GM12865 (cell line): ENCODE measurements at regions not wholly inside any gene's neighbourhood (a gene's known extent, or its start where the extent isn't known, plus 50 kb on each side); places are given as distances from the start of the nearest gene placed in this dataset.

ENCODE experiments used
- DNase-seq: peaks from one replicate; pipeline ENCODE4 v3.0.0; 2010; ENCODE audit warnings: low read depth
- H3K4me3 ChIP-seq: 2 replicates; pipeline ENCODE4 v1.5.1; 2011; ENCODE audit warnings: mild to moderate bottlenecking, low read depth, low read length, control low read depth
- TF ChIP-seq, protein P1 (sequence below): IDR thresholded peaks from 2 replicates; pipeline ENCODE4 v1.5.1; 2011; ENCODE audit warnings: low read length, control low read depth, low read depth, inconsistent platforms; ENCODE audit not compliant: insufficient read depth; ENCODE audit errors: missing control alignments

DNA sequence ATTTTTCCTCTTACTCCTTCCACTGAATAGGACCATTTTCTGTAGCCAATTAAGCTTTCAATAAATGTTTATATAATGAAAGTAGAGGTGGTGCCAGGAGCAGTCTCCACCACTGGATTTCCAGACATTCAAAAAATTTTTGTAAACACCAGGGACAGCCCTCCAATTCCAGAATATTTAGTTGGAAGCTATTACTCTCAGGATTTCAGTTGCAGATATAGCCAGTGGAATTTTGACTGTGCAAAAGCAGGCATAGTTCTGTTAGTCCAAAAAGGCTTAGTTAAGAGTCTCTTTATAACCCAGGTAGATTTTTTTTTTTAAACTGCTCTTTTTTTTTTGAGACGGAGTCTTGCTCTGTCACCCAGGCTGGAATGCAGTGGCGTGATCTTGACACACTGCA, 138.1 kb upstream of the DMRT1 start:
- TF ChIP-seq, protein P1, sequence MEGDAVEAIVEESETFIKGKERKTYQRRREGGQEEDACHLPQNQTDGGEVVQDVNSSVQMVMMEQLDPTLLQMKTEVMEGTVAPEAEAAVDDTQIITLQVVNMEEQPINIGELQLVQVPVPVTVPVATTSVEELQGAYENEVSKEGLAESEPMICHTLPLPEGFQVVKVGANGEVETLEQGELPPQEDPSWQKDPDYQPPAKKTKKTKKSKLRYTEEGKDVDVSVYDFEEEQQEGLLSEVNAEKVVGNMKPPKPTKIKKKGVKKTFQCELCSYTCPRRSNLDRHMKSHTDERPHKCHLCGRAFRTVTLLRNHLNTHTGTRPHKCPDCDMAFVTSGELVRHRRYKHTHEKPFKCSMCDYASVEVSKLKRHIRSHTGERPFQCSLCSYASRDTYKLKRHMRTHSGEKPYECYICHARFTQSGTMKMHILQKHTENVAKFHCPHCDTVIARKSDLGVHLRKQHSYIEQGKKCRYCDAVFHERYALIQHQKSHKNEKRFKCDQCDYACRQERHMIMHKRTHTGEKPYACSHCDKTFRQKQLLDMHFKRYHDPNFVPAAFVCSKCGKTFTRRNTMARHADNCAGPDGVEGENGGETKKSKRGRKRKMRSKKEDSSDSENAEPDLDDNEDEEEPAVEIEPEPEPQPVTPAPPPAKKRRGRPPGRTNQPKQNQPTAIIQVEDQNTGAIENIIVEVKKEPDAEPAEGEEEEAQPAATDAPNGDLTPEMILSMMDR = no peak
- DNase-seq = no peak
- no peak overlapping the region for H3K4me3 ChIP-seq

DNA sequence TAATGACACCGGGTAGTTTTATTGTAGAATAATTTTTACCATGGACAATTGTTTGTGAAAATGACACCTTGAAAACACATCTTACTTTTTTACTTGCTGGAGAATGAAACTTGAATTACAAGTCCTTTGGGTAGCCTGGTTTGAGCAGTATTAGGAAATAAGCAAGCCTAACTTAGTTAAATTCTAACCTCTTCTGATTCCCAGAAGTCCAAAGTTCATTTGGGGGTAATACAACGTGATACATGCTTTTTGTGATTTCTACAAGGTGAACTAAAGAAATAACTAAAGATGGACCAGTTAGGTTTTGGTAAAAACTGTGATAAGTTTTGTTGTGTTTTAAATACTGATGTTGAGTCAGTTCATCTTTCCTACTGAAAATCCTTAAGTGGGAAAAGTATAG, 135.4 kb upstream of the DMRT1 start:
- TF ChIP-seq, protein P1 = no peak
- H3K4me3 ChIP-seq = no peak overlapping the region
- no peak for DNase-seq

DNA sequence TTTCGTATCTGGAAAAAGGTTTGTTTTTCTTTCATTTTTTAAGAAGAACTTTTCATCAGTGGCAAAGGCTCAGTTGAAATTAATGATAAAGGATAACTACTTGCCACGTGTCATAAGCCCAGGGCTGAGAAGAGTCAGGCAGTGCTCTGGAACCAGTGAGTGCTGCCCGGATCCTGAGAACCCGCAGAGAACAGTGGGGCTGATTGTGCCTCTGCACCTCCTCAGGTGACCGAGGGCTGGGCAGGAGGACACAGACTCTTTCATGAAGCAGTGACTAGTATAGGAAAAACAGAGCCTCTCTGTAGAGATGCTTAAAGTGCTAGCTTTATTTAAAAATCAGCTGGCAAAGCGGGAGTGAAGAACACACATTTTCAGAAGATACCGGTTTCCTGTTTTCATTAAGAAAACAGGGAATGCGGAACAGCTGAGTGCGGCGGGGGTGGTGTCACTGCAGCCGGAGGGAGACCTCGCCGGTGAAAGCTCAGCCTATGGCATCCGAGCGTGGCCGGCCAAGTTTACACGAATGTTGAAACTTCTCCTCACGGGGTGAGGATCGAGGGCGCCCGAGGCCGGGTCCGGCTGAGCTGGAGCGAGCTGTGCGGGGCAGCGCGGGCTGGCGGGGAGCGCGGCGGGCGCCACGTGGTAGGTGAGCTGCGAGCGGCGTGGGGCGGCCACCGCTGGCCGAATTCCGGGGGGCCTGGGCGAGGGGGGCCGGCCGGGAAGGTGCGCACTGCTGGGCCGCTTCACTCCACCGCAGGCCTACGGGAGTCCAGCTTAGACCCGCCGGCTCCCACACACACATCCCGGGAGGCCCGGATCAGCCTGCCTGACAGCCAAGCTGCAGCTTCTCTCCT, 134.7 kb upstream of the DMRT1 start:
- TF ChIP-seq, protein P1 = no peak
- DNase-seq = no peak
- H3K4me3 ChIP-seq = no peak overlapping the region

DNA sequence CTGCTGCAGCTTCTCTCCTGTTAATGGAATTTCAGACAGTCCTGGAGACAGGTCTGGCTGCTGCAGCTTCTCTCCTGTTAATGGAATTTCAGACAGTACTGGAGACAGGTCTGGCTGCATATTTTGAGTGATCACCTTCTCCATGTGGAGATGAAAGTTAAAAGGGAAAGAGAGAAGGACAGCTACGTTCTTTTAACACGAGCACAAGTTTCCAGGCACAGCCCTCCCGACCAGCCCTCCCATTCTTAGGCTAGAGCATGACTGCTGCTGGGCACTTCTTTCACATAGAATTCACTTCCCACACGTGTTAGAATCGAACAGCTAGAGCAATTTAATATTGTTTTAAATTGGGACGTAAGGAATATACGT, 133.3 kb upstream of the DMRT1 start:
- TF ChIP-seq, protein P1 = no peak
- H3K4me3 ChIP-seq = no peak overlapping the region
- DNase-seq = no peak

DNA sequence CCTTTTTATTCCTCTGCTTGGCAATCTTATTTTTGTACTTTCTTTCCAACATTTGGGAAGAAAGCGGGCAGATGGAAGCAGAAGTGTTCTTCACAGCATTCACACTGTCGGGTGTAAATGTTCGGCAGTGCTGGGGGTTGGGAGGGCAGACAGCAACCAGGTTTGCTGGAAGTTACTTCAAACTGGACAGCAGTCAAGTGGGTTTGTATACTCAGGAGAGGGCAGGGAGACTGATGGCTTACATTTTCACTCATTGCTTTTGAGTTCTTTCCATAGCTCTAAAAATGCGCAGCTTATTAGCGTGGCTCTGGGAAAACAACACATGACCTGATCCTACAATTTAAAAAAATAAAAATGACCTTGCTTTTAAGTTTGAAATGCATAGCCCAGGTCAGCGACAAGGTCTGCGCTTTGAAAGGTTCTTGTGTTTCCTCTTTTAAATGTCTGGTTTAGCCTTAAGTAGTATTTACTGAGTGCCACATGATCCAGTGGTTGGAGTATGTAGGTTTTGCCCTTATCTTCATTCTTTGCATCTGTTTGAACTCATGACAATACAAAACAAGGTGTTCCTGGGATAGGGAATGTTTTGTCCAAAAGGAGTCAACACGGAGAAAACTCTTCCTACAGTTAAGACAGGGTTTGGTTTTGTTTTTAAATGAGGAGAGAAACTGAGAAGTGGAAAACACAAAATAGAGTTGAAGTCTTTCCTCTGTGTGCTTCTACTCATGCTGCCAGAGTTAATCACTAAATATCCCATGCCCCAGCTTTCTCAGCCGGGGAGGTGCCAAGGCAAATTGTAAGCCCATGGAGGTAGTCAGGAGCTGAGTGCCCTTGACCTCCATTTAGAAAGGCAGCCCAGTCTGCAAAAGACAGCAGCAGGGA, 132.7 kb upstream of the DMRT1 start:
- no peak overlapping the region for H3K4me3 ChIP-seq
- TF ChIP-seq, protein P1 = no peak
- DNase-seq = no peak

DNA sequence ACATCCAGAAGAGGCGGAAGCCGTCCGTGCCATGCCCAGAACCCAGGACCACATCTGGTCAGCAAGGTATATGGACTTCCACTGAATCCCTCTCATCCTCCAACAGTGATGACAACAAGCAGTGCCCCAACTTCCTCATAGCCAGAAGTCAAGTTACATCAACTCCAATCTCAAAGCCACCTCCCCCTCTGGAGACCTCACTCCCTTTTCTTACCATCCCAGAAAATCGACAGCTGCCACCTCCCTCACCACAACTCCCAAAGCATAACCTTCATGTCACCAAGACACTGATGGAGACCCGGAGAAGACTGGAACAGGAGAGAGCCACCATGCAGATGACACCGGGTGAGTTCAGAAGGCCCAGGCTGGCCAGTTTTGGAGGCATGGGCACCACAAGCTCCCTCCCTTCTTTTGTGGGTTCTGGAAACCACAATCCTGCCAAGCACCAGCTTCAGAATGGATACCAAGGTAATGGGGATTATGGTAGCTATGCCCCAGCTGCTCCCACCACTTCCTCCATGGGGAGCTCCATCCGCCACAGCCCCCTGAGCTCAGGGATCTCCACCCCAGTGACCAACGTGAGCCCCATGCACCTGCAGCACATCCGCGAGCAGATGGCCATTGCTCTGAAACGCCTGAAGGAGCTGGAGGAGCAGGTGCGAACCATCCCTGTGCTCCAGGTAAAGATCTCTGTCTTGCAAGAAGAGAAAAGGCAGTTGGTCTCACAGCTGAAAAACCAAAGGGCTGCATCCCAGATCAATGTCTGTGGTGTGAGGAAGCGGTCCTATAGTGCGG, 130.3 kb upstream of the DMRT1 start:
- no peak for DNase-seq
- no peak overlapping the region for H3K4me3 ChIP-seq
- TF ChIP-seq, protein P1 = no peak
